HG02642 (cell line): ENCODE measurements at regions not wholly inside any gene's neighbourhood (a gene's known extent, or its start where the extent isn't known, plus 50 kb on each side); places are given as distances from the start of the nearest gene placed in this dataset.
"Not testable (repeated sequence)": the region's sequence is repeated elsewhere in the genome, so short reads cannot be mapped to it uniquely, and the experiment has no call there.

Source experiments
- ATAC-seq: cut with Tn5 transposase; IDR thresholded peaks from one replicate; pipeline ENCODE4 v1.9.1; 2021; ENCODE audit warnings: mild to moderate bottlenecking; ENCODE audit not compliant: unreplicated experiment, poor library complexity

DNA sequence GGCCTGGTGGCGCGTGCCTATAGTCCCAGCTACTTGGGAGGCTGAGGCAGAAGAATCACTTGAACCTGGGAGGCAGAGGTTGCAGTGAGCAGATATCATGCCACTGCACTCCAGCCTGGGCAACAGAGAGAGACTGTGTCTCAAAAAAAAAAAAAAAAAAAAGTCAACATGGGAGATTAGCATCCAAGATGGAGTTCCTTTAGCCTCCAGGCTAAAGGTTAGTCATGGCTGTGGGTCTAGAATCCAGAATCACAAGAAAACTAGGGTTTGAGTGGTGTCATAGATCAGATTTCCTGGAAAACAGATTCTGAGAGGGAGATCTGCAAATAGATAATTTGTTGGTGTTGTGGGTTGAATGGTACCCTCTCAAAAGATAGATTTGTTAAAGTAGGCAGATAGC is 117.2 kb downstream of the CD24 start:
- ATAC-seq = not testable (repeated sequence)

DNA sequence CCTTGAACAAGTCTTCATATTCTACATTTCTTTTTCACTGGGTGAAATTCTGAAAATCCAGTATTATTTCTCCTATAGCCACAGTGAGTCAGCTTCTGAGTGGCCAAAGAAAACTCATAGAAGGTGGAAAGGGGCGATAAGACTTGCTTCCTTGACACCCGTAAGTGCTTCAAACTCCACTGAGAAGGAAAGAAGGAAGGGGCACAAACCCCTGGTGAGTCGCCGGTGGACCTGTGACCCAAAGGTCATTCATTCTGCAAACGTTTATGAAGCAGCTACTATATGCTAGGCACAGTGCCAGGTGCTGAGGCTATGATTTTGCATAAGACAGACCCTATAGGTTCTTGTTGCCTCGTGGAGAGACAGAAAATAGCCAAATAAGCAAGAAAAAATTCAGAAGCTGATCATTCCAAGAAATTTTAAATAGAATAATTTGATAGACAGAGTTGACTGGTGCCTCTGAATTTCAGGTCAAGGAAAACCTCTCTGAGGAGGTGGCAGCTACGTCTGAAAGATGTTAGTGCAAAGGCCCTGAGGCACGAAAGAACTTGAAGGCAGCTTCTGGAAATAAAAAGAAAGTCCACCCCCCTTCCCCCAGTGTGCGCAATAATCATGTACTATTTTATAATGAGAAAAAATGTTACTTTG is 118.2 kb downstream of the CD24 start:
- no peak for ATAC-seq

DNA sequence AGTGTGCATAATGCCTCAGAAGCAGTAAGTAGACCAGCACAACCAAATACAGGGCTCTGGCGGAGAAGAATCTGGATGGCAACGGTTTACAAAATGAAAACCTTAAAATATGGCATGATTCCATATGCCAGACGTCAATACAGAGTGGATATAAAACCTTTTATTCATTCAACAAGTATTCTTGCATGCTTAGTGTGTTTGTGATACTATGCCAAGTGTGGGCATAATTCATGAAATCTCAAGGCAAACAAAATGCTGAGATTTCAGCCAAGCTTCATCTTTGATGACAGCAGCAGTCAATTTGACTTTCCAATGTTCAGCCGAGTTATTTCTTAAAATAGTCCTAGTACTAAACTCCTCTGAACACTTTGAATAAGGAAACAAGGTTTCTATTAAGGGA is 119.4 kb downstream of the CD24 start:
- no peak for ATAC-seq

DNA sequence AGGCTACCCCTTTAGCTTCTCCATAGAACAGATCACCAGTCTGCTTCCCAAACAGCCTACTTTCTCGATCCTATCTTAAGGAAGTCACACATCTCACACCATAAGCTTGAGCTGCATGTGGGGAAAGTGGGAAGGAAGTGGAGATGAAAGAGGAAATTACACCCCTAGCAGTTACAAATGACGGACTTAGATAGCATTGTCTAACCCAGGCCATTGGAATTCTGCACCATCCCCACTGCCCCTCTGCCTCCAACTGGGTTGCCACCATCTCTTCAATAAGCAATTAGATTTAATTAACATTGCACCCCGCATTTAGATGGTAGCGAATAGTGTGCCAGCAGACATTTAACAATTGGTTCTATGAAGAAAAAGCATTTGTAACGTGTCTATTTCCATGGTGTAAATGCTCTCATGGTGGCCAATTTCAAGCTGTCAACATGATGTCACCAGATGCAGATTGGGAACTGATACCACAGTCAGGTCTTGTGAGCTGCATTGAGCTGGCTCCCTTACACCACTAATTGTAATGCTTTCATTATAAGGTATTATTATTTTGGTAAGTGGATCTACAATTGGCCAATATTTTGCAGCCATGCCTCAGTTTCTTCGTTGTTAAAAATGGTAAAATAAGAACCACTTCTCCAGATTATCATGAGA is 124.7 kb downstream of the CD24 start:
- no peak for ATAC-seq

DNA sequence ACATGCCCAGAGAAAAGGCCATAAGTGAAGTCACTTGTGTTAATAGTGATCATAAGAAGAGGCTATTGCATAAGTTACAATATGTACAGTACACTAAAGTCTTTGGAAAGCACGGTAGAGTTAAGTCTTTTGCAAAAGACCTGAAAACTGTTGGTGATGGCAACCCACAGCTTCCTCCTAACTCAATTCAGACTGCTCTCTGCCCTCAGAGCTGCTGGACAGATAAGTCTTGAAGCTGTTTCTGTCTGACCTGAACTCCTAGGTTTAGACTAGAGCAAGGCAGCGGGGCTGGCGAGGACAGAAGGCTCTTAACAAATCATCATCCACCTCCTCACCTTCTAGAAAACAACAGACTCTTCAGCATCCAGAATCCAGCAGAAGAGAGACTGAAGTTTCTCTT is 125.4 kb downstream of the CD24 start:
- ATAC-seq = no peak

DNA sequence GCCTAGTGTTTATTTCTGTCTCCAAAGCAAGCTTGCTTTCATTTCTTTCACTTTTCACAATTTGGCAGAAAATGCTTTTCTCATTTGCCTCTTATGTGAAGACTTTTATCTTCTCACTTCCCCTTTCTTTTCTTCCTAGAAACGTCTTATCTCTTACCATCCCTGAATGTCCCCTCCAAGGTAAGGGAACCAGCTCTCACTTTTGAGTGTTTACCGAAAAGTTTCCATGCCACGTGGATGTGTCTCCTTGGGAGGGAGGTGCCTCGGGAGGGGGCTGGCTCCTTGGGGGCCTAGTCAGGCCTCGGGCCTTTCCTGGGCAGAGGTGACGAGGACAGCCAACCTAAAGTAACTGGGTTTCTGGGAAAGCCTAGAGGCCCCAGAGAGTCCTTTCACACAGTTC is 127.4 kb downstream of the CD24 start:
- ATAC-seq = no peak

DNA sequence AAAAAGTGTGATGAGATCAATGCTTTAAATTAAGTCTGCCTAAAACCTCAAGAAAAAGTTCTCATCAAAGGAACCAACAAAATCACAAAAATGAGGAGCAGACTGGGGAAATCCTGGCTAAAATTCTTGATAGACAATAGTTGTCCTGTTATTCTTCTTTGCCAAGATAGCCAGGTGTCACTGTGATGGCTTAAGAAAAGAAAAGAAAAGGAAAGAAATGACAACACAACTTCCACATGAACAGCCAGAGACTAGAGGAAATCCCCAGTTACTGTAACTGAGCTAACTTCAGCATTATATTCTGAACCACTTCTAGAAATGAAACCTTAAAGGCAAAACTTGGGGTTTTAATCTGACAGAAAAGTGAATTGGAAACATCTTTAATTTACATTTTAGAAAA is 129.6 kb downstream of the CD24 start:
- ATAC-seq = peak; percentile 76

DNA sequence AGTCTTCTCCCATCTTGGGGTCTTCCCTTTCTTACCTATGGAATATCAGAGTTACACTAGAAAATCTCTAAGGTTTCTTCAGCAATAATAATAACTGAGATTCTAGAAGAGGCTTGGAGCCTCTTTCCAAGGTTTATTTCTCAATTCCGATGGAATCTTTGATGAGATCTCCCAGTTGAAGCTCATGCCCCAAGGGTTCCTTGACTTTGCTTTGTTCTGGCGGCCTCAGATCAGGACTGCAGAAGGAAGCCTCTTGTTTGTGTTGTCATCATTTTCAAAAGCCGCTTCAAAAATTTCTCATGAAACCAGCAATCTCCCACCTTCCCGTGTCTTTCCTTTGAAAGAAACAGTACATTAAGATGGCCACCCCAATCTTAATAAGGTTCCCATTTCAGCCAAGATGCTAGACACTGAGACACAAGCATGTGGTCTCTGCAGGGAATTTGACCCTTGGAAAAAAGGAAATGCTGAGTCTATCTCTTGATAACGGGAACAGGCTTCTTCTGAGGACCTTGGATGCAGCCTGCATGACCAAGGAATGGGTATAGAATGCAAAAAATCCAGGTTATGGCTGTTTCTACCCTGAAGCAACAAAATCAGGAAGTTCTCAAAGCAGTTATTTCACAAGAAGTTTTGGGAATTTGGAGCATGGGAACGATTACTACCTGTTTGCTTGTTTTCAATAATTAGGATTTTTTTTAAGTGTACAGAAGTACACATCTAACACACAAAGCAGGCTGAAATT is 141.6 kb downstream of the CD24 start:
- no peak for ATAC-seq

DNA sequence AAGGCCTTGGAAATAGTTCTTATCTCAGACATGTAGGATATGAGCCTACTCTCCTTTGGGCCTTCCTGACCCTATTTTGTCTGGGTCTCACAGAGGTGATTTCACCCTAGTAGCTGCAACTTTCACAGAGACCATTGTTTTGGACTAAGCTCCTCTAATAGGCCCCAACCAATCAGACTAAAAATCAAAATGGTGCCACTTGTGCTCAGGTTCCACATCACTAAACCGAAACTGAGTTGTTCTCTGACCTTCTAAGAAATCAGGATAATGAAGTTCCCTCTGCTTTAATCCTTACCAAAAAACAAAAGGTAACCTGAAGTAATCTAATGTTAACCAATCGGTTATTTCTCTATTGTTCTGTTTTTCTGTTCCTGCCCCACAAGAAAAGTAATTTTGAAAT is 143.6 kb downstream of the CD24 start:
- ATAC-seq = no peak

DNA sequence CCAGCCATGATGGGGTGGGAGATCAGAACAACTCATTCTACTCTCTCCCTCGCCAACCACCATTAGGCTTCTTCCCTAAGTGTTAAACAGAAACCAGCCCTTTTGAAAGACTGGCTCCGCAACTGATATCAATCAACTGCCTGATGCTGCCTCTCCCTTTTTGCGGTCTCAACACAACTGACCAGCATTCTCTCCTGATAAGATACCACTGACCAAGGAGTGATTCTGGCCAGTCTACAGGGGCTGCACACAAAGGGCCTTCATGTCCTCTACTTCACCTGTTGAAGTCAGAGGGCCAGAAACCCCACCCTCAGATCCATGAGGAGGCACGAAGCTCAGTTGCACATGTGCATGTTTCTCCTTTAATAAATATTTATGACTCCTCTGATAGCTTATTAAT is 145.1 kb downstream of the CD24 start:
- no peak for ATAC-seq

DNA sequence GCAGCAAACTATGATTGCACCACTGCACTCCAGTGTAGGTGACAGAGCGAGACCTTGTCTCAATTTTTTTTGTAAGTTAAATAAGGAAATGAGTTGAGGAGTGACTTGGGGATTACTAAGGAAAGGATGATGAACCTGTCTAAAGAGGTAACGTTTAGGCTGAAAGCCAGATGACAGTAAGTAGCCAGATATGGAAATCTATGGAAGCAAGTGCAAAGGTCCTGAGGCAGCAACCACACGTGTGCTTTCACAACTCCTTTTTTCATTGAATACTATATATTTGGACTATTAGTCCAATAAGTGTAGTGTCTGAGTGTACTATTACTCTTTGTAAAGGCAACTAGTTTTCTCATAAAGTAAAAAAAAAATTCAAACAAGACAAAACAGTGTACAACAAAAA is 147.4 kb downstream of the CD24 start:
- ATAC-seq = no peak

DNA sequence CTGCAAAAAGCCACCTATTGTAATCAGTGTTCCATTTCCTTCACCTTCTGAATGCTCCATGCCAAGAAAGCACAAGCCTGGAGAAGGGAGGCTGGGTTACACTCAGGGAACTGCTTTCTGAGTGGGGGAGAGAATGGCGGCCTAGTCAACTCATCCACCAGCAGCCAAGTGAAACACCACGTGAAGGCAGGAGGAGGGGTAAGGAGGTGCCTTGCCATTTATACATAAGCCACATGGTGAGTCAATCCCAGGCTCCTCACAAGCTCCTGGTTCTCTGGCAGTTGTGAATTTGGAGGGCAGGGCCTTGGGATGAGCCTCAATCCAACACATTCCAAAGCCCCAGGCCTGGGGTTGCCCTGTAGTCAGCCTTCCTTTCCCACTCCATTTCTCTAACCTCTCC is 149.4 kb downstream of the CD24 start:
- ATAC-seq = no peak

DNA sequence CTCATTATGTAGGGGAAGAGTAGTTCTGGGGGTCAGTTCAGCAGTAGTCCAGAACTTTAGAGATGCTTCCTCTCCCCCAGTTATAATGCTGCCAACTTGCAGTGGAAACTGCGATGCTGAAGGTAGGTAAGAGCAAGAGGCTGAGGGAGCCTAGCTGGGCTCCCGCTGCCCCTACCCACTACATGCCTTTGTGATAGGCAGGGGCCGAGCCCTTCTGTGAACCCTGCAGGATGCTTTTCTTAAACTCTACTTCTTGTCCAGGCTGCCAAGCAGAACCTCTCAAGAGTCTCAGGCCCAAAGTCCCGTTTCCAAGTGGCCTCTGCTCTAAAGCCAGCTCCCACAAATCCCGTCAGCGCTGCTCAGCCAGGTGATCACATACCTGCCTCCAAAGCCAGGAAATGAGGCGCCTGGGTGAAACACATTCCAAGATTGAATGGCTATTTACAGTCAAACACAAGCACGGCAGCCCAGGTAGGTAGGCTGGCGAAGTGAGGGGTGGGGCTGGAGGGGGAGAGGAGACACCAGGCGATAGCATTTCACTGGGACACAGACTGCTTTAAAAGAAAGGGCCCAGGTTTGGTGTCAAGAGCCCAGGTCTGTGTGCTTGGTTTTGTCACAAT is 150.7 kb downstream of the CD24 start:
- ATAC-seq = no peak

DNA sequence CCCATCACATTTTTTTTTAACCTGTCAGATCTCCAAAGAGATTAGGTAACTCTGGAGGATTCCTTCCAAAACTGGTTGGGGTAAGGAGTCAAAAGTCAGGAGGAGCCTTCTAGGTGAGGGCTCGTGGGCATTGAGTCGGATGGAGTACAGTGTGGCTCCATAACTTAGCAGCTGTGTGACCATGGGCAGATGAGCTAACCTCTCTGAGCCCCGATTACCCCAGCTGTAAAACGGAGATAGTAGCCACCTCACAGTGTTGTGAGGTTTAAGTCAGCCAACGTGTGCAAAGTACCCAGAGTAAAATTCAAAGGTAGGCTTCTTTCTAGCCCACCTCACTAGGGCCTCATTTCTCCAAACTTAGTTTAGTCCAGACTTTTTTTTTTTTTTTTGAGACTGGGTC is 151.5 kb downstream of the CD24 start:
- ATAC-seq = no peak

DNA sequence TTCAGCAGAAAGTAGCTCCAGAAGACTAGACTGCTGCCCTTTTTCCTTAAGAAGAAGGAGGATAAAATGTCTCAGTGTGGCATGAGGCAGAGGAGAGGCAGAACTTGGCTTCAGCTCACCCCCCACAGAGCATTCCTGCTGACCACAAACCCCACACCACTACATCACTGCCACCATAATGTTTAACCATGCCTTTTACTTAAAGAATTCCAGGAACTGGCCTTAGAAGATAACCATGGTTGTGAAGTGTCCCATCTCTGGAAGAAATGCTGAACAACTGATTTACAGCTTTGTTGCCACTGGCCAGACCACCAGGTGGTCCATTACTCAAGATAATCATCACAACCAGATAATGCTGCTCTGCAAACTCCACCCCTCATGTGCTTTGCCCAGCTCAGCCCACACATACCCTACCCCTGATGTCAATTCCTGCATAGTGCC is 154.1 kb downstream of the CD24 start:
- no peak for ATAC-seq

DNA sequence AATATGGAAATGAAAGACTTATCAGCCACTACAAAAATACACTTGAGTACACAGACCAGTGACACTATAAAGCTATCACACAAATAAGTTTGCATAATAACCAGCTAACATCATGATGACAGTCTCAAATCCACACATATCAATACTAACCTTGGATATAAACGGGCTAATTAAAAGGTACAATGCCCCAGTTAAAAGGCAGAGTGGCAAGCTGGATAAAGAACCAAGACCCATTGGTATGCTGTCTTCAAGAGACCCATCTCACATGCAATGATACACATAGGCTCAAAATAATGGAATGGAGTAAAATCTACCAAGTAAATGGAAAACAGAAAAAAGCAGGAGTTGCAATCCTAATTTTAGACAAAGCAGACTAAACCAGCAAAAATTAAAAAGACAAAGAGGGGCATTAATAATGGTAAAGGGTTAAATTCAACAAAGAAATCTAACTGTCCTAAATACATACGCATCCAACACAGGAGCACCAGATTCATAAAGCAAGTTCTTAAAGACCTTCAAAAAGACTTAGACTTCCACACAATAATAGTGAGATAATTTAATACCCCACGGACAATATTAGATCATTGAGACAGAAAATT is 163.3 kb downstream of the CD24 start:
- ATAC-seq = no peak

DNA sequence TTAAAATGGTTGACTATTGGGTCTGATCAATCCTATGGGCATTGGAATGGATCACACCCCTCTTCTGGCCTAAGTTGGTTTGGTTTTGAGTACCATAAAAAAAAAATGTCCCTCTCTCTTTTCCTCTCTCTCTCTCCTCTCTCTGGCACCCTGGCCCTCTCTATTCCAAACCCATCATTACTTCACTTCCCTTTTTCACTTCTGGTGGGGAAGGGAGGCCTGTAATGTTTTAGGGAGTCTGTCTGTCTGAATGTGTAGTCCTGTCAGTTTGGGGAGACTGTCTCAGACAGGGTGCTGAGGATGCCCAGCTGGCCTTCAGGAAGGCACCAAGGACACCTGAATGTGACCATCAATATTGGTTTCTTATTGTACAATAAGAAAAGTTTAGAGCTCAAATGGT is 165.8 kb downstream of the CD24 start:
- no peak for ATAC-seq

DNA sequence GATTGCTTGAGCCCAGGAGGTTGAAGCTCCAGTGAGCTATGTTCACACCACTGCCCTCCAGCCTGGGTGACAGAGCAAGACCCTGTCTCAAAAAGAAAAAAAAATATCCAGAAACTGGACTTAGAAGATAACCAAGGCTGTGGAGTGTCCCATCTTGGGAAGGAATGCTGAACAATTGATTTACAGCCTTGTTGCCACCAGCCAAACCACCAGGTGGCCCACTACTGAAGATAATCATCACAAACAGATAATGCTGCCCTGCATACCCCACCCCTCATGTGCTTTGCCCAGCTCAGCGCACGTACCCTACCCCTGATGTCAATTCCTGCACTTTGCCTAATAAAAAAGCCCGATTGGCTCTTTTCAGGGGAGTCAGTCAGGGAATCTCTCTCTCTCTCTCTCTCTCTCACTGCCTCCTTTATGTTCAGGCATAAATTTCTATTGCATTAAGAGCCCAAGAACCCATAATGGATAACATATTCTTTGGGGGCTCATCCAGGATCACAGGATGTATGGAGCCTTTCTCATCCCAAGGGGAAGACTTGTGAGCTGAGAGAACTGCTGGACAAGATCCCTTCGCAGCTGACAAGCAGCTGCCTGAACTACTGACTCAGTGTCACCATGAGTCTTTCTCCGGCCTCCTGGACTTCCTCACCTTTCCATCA is 166.4 kb downstream of the CD24 start:
- ATAC-seq = no peak

DNA sequence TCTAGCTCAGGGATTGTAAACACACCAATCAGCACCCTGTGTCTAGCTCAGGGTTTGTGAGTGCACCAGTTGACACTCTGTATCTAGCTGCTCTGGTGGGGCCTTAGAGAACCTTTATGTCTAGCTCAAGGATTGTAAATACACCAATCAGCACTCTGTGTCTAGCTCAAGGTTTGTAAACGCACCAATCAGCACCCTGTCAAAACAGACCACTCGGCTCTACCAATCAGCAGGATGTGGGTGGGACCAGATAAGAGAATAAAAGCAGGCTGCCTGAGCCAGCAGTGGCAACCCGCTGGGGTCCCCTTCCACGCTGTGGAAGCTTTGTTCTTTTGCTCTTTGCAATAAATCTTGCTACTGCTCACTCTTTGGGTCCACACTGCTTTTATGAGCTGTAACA is 168.3 kb downstream of the CD24 start:
- ATAC-seq = not testable (repeated sequence)

DNA sequence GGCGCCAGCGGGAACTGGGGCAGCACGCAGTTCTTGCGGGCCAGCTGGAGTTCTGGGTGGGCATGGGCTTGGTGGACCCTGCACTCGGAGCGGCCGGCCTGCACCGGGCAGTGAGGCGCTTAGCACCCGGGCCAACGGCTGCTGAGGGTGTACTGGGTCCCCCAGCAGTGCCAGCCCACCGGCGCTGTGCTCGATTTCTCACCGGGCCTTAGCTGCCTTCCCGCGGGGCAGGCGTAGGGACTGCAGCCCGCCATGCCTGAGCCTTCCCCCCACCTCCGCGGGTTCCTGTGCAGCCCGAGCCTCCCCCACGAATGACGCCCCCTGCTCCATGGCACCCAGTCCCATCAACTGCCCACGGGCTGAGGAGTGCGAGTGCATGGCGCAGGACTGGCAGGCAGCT is 168.8 kb downstream of the CD24 start:
- no peak for ATAC-seq
